ENCODE measurements at regions not wholly inside any gene's neighbourhood (a gene's known extent, or its start where the extent isn't known, plus 50 kb on each side); places are given as distances from the start of the nearest gene placed in this dataset.

DNA sequence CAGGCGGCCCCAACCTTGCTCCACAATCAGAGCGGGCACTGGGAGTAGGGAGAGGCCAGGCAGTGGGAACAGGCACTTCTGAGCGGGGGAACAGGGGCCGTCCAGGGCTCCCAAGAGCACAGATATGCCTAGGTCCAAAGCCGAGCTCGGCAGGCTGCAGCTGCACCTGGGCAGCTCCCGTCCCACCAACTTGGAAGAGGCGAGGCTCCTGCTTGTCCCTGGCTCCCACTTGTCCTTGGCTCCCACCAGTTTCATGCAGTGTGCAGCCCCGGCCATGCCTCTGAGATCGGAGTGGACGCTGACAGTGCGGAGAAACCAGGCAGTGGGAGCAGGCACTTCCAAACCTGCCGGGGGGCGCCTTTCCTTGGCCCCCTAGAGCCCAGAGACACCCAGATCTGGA is 84.0 kb upstream of the XAGE2 start:
- TF ChIP-seq, protein P1, sequence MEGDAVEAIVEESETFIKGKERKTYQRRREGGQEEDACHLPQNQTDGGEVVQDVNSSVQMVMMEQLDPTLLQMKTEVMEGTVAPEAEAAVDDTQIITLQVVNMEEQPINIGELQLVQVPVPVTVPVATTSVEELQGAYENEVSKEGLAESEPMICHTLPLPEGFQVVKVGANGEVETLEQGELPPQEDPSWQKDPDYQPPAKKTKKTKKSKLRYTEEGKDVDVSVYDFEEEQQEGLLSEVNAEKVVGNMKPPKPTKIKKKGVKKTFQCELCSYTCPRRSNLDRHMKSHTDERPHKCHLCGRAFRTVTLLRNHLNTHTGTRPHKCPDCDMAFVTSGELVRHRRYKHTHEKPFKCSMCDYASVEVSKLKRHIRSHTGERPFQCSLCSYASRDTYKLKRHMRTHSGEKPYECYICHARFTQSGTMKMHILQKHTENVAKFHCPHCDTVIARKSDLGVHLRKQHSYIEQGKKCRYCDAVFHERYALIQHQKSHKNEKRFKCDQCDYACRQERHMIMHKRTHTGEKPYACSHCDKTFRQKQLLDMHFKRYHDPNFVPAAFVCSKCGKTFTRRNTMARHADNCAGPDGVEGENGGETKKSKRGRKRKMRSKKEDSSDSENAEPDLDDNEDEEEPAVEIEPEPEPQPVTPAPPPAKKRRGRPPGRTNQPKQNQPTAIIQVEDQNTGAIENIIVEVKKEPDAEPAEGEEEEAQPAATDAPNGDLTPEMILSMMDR (IDR thresholded peaks at IDR 0.05; ENCODE audit: low read depth, low read length, poor library complexity, severe bottlenecking): no peak
- no peak for TF ChIP-seq EZH2phosphoT487 (IDR thresholded peaks at IDR 0.05; ENCODE audit: borderline replicate concordance, low read length)

Data from DOHH2 (cell line).